CD4-positive, alpha-beta T cell treated with Interleukin-15 for 1 hour (primary cell): ENCODE measurements at regions not wholly inside any gene's neighbourhood (a gene's known extent, or its start where the extent isn't known, plus 50 kb on each side); places are given as distances from the start of the nearest gene placed in this dataset.
A peak's percentile ranks its signal among the peaks of the same experiment; 100 is the strongest.

Experiments used
- DNase-seq: peaks from one replicate; pipeline ENCODE4 v3.0.0-alpha.2; 2020

DNA sequence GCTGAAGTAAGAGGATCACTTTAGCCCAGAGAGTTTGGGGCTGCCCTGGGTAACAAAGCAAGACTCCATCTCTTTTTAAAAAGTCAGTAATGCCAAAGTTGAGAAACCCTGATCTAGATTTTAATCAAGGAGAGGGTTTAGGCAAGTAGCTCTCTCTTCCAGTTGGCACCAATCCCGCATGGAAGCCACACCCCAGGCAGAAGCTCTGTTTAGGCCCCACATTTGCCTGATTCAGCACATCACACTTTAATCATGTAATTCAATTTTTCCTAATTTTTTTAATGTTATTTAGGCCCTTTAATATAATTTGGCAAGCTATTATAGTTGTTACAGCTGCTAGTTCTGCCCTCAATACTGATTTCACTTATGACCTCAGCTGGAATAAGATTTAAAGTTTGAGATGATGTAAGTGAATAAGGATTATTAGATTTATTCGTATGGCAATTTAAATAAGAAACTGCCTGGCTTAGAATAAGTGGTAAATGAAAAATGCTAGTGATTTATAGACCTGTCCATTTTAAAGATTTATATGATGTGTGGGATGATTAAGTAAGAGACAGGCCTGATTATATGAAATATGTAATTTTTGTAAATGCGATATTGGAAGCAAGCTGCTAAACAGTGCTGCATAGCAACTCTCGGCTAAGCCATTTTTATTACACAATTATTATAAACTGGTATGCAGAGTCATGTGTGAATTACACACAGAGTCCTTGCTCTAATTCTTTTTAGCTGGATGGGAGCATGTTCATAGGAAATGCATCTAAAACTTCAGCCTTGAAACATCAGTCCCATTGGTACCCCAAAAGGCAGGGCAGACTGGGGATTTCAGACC lies 80.2 kb upstream of the NFE2L3 start:
- no peak for DNase-seq

DNA sequence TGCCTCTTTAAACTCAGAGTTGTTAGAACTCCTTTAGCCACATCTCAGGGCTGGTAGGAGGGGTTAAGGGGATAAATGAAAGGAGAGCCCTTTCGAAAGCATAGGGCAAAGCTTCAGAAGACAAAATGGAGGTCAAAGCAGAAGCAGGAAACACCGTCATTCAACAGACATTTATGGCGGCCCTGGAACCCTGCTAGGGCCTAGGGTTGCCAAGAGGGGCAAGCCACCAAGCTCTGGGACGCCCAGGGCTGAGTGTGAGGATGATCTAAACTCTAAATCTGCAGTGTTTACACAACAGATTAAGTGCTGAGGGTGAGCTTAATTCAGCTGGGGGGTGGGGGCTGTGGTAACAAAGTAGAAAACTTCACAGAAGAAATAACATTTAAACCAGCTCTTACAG lies 79.0 kb upstream of the NFE2L3 start:
- no peak for DNase-seq

DNA sequence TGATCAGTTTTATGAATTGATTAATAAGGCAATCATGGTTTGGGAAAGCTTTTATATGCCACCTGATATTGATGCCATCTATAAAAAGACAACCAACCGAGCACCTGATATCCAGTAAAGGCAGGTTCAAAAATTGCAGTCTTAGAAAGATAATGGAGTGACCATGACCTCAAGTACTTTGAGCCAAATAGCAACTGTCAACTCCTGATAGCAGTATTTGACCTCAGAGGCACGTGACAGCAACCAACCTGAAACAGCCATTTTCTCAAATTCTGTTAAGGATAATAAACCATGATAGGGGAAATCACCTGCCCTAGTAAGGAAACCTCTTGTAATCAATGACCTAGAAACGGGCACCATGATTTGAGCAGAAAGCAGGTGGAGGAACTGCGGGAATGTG lies 77.1 kb upstream of the NFE2L3 start:
- DNase-seq = no peak

DNA sequence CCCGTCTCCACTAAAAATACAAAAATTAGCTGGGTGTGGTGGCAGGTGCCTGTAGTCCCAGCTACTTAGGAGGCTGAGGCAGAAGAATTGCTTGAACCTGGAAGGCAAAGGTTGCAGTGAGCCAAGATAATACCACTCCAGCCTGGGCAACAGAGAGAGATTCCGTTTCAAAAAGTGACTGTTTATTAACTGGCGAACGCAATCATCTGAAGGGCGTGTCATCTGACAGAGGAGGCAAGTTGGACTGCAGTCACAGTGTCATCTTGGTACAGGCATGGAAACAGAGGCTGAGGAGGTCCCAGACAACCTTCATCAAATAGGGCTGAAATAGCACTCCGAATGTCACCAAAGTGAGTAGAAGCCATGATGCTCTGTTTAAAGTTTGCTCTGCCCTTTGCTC lies 75.3 kb upstream of the NFE2L3 start:
- no peak for DNase-seq

DNA sequence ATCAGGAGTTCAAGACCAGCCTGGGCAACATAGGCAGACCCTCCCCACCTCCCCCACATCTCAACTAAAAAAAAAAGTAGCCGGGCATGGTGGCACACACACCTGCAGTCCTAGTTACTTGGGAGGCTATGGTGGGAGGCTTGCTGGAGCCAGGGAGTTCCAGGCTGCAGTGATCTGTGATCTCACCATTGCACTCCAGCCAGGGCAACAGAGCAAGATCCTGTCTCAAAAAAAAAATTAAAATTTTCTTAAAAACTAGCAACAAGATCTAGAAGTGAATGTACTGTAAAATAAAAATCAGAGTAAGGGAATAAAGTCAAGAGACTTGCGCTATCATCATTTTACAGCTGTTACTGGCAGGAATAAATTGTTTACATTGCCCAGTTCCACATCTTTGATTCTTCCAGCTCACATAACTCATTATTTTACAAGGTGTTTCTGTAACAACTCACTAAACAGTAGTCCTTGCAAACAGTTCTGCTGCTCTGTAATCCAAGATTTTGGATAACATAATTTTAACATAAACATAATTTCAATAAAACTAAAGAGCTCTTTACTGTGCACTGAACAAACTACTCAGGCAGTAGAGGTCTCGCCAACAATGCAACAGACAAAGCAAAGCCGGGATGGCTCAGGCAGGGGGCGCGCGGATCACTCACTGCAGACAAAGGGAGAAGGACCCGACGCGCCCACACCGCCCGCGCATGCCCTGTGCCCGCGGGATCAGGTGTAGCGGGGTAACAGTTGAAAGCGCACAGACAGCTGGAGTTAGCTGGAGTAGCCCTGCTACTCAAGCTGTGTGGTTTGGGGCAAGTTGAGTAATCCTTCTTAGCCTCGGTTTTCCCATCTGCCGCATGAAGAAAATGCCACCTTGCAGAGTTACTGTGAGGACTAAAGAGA lies 73.3 kb upstream of the NFE2L3 start:
- DNase-seq = peak; percentile 82

DNA sequence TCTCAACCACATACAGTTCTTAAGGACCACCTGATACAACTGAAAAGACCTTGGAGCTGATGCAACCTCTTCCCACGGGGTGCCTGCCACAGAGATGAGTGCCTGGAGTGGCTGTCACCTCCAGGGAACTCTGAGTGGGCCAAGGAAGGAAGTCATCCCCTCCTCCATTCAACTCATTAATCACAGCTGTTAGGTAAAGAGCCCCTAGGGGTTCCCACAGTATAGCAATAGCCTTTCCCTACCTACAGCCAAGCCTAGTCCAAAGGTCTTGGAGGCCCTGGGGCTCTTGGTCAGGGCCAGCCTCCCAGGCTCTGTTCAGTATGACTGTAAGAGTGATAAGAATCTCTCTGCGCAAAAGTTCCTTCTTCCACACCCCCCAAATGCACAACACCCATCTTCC lies 70.4 kb upstream of the NFE2L3 start:
- DNase-seq = no peak

DNA sequence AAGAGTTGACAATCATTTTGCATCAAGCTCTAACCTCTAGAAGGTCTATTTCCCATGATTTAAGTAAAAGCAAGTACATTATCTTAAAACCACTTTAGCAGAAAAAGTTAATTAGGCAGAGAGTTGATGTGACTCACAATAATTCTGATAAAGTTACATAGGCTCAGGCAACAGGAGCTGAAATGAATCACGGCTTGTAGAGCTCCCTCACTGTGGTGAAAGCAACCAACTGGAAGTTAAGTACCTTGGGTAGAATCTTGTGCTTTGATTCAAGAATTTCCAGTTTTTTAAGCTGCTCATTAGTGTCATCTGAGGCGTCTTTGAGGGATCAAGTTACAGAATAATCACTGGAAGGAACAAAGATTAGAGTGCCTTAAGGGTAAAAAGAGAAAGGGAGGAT lies 68.9 kb upstream of the NFE2L3 start:
- no peak for DNase-seq

DNA sequence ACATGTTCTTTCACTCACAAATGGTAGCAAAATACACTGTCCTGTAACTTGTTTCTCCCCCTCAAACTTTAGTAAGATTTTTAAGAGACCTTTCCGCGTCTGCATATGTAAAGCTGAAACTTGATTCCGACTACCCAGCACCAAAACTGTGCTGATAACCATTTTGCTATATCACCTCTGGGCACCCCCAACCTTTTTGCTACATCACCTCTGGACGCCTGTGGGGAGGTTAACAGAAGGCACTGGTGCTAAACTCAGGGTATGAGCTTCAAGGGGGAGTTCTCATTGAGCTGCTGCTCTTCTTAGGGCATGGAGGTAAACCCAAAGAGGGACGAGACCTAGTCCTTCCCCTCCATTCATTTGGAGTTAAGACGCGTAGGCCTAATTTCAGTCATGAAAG lies 67.6 kb upstream of the NFE2L3 start:
- no peak for DNase-seq

DNA sequence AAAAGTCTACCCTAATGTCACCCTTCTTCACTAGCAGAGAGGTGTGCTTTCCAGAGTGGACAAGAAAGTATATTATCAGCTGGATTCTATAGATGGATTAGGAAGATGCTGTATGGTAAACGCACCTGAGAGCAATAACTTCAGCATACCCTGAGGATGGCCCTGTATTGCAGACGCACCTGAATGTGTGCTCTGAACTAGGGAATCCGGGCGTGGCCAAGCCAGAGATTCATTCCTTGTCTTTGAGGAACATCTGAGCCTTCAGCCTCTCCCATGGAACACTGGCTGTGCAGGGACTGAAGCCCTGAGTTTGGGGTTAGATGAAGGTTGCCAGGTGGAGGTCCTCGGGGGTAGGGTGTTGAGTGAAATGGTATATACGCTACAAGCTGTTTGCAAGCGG lies 66.2 kb upstream of the NFE2L3 start:
- no peak for DNase-seq

DNA sequence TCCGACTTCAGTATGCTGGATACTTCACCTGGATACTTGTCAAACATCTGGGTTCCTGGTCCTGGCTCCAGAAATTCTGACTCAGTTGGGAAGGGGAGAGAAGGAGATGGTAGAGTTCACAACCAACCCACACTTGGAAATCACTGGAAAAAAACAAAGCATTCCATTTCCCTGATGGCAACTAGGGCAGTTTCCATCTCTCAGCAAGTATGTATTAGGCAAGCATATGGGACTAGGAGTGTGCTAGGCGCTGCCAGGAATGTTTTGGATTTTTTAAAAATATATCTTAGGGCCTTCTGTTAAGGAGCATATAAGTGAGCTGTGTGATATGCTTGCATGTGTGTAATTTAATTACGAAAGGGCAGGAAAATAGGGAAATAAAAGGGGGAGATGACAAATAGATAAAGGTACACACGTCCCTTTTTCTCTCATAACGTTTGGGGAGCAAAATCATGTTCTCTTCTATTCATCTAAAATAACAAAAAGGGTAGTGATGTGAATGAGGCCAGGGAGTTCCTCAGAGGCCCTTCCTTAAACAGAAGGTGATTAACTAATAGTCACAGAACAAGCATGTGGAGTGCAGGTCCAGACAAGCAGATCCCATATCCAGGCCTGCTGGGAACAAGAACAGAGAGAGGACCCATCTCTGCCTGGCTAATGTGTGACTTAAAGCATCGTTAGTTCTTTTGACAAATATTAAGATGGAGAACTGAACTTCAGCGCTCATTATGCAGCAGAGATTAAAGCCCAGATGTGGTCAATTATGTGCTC lies 64.5 kb upstream of the NFE2L3 start:
- DNase-seq = no peak

DNA sequence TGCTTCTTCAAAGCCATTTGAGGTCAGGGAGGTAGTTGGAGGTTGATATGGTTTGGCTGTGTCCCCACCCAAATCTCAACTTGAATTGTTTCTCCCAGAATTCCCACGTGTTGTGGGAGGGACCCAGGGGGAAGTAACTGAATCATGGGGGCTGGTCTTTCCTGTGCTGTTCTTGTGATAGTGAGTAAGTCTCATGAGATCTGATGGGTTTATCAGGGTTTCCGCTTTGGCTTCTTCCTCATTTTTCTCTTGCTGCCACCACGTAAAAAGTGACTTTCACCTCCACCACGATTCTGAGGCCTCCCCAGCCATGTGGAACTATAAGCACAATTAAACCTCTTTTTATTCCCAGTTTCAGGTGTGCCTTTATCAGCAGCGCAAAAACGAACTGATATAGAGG lies 62.5 kb upstream of the NFE2L3 start:
- peak; percentile 47 for DNase-seq

DNA sequence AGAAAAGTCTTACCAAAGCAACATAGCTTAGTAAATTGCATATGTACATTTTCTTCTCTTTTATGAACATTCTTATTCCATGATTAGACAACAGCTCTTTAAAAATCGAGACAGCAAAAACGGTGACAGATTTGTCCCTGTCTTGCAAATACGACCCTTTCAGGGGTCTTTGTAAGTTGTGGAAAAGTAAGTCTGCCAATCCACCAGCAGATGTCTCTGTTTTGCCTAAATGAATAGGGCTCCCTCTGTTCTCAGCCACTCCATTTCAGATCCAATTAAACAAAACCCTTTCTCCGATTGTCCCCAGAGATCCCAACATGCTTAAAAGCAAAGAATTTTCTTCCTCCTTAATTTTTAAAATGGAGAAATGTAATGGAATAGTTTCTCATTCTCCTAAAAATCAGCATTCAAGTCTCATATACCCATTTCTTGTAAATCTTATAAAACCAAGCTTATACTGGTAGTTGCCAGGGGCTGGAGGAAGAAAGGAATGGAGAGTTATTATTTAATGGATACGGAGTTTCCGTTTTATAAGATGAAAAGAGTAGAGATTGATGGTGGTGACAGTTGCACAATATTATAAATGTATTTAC lies 61.0 kb upstream of the NFE2L3 start:
- no peak for DNase-seq

DNA sequence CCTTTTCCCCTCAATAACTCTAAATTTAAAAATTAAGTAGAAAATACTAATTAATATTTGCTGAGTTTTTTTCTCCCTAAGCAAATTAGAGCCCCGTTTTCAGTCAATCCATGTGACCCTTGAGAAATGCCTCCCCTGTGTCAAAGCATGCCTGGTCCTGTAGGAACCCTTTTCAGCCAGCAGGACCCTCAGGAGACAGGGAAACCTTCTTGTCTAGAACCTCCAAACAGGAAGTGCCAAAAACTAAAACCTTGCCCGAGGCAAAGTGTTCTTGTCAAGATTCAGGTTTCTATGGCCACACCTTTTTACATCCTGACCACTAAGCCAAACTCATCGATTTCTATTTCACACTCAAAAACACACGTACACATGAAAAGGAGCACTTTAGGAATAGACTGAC lies 60.1 kb upstream of the NFE2L3 start:
- DNase-seq = no peak

DNA sequence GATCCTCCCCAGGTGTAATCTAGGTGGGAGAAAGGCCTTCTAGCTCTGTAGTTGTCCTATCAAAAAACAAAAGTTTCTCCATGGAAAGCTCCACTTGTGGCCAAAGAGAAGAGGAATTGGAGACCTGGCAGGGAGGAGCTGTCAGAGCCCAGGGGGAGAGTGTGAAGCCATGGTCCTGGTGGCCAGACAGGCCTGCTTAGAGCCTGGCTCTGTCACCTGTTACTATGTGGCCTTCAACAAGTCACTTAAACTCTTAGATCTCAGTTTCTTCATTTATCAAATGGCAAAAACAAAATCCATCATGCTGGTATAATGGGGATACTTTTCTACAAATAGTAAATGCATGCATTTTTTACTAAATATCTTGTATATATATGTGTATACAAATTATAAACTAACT lies 59.0 kb upstream of the NFE2L3 start:
- DNase-seq = no peak

DNA sequence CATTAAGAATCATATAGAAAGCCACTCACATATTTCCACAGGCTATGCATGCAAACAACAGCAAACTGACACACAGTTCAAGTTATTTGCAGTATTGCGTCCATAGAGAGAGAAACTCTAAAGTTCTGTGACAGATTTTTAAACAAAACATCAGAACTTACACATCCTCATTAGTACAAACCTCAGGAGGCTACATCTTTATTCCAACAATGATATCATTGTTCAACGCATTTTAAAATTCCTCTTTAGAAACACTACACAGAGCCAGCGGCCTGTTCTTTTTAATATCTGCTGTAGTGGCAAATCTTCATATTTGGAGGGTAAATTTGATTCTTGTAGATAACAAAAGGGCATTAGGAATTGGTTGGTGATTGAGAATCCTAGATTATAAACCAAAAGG lies 55.9 kb upstream of the NFE2L3 start:
- DNase-seq = no peak

DNA sequence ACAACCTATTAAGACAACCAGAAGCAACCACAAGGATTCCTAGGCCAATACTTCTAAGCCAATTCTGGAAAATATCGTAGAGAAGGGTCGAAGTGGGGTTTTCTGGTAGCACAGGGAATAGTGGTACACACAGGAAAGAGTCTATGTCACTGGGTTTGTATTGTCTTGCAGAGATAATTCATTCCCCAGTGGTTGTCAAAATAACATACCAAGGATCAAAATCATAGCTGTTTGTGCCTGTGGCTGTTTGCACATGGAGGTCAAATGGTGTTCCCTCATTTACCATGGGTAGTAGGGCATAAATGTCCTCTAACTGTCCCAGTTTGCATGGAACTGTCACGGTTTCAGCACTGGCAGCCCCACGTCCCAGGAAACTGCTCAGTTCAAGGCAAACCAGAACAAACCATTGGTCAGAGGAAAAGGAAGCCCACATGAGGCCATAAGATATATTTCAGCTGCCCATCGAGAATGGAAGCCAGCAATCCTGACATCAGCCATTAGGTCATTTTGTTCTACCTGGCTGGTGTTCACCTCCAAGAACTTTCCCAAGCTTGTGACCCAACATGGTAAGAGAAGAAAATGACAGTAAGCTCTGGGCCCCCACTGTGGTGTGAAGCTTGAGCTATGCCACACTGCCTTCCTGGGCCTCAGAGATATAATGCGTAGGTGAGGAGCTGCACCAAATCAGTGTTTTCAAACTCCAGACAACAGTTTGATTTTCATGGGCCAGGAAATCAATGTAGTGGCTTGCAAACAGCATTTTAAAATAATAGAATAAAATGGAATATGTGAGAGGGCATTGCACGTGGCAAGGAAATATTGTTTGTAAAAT lies 53.9 kb upstream of the NFE2L3 start:
- no peak for DNase-seq

DNA sequence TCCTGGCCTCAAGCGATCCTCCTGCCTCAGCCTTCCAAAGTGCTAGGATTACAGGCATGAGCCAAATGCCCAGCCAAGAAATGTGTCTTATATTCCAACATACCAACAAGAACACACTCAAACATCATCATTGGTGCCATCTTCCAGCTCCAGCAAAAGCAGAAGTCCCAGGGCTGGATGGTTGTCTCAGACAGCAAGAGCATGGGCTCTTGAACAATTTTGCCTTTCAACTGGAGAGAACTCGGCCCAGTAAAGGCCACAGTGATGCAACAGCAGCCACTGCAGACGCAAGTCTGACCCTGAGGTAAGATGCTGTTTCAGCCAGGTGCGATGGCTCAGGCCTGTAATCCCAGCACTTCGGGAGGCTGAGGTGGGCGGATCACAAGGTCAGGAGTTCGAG lies 52.8 kb upstream of the NFE2L3 start:
- DNase-seq = no peak

DNA sequence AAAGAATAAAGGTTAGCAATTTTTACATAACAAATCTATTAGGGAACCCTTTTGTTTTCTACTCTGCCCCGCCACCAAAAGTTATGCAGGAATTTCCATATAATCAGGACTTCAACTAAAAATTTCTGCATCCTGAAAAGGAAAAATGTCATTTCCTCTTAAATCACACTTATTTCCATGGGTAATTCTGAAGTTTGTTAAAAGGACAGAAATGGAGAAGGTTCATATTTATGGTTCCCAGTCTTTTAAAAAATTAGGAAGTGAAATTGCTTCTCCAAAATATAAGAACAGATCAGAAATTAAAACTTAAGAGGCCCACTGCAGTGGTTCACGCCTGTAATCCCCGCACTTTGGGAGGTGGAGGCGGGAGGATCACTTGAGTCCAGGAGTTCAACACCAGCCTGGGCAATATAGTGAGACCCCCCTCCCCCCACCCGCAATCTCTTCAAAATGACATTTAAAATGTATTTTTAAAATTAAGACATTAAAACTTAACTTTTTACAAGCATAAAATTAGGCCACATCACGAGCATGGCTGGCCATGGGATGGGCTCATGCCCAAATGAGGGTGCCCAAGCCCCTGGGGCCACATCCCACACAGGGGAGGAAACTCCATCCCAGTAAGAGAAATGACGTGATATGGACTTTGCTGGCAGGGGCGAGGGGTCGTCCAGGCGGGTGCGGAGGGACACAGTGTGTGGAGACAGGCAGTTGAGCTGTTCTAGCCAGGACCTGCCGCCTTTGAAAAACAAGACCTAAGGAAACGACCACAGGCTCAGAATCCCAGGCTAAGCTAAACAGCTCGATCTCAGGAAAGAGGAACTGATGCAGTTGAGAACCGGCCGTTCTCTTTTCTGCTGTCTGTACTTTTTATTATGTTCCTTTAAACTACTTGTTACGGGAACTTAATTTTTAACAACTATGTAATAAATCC lies 51.3 kb upstream of the NFE2L3 start:
- DNase-seq = no peak

DNA sequence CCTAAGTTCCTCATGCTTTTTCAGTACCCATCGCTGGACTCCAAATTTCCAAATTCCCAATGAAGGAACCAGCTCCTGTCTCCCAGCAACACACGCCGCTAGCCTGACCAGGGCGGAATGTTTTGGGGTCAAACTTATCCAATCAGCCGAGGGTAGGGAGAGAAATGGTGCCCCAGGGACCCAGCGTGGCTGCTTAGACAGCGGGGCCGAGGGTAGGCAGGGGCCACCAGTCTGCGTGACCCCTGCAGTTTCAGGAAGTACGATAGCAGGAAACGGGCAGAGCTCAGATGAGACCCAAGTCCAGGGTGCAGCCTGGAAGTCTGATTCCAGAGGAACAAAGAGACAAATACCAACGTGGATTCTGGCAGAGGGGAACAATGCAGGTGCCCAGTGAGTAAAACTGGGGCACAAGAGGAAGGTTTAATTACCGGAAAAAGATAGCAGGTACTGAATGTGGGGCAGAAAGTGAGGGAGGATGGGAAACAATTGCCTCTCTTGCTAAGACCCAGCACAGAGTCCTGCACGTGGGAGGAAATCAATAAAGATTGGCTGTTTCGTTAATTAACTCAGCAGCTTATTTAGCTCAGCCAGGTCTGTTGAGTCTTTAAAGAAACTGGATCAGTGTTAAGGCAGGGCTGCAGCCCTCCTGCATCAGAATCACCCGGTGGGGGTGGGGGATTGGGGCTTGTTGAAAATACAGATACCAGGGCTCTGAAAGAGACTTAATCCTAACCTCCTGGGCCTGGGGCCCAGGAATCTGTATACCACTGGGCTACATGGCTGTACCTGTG lies 50.4 kb upstream of the NFE2L3 start:
- peak; percentile 20 for DNase-seq

DNA sequence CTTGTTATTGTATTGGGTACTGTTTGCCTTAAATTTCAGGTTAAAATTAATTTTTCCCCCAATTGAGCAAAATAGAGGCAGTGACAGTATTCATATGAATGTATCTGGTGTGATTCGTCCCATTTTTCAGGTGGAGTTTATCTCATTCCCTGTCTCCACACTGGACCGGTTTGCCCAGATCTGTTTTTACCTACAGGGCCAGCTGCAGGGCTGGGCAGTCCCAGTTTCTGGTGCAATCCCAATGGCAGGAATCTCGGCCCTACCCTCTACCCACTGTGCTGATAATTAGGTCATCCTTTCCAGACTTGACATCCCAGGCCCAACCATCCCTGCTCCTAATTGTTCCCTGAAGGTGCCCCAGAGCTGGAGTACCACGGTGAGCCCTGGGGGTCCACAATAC lies 49.8 kb upstream of the NFE2L3 start:
- no peak for DNase-seq
